ENCODE measurements at regions not wholly inside any gene's neighbourhood (a gene's known extent, or its start where the extent isn't known, plus 50 kb on each side); places are given as distances from the start of the nearest gene placed in this dataset.

GRCh38 chr5:38191693-38192092 is 66.7 kb upstream of the EGFLAM start:
- intact Hi-C loops (cut with DNase I): no loop called here

GRCh38 chr5:38190111-38190510 is 68.2 kb upstream of the EGFLAM start:
- intact Hi-C loops (cut with DNase I): no loop called here
- Histone ChIP-seq H3K27me3 (ENCODE audit: low read depth) (no peaks in the 10 kb centered on the region), H3K4me1 (no peaks in the 10 kb centered on the region), H3K36me3 (no peaks in the 10 kb centered on the region), H3K27ac (no peak overlapping the region), H3K9me3 (no peaks in the 10 kb centered on the region), H3K4me3 (no peak overlapping the region)
- TF ChIP-seq CTCF (IDR thresholded peaks at IDR 0.05): no peak
- no peak for DNase-seq
- ATAC-seq: no peak

More at GRCh38 chr5:38191693-38192092, 66.7 kb upstream of the EGFLAM start:
- Histone ChIP-seq H3K36me3 (no peaks in the 10 kb centered on the region), H3K4me1 (no peaks in the 10 kb centered on the region), H3K27me3 (ENCODE audit: low read depth) (no peaks in the 10 kb centered on the region), H3K9me3 (no peaks in the 10 kb centered on the region), H3K4me3 (no peak overlapping the region), H3K27ac (no peak overlapping the region)
- DNase-seq (no peak), ATAC-seq (no peak)
- TF ChIP-seq CTCF (IDR thresholded peaks at IDR 0.05): no peak

GRCh38 chr5:38189081-38189504 is 69.3 kb upstream of the EGFLAM start:
- intact Hi-C loops (cut with DNase I): no loop called here
- Histone ChIP-seq H3K27ac (no peak overlapping the region), H3K4me1 (no peaks in the 10 kb centered on the region), H3K4me3 (no peak overlapping the region), H3K36me3 (no peaks in the 10 kb centered on the region), H3K27me3 (ENCODE audit: low read depth) (no peaks in the 10 kb centered on the region), H3K9me3 (no peaks in the 10 kb centered on the region)
- DNase-seq (no peak), ATAC-seq (no peak)
- TF ChIP-seq CTCF (IDR thresholded peaks at IDR 0.05): no peak

GRCh38 chr5:38188591-38188990 is 69.8 kb upstream of the EGFLAM start:
- Histone ChIP-seq H3K9me3 (no peaks in the 10 kb centered on the region), H3K4me1 (no peaks in the 10 kb centered on the region), H3K4me3 (no peak overlapping the region), H3K27me3 (ENCODE audit: low read depth) (no peaks in the 10 kb centered on the region), H3K27ac (no peak overlapping the region), H3K36me3 (no peaks in the 10 kb centered on the region)
- intact Hi-C loops (cut with DNase I): no loop called here
- TF ChIP-seq CTCF (IDR thresholded peaks at IDR 0.05): no peak
- DNase-seq (no peak), ATAC-seq (no peak)

GRCh38 chr5:38187532-38187931 is 70.8 kb upstream of the EGFLAM start:
- DNase-seq (no peak), ATAC-seq (no peak)
- intact Hi-C loops (cut with DNase I): no loop called here
- Histone ChIP-seq H3K9me3 (no peaks in the 10 kb centered on the region), H3K27me3 (ENCODE audit: low read depth) (no peaks in the 10 kb centered on the region), H3K4me3 (no peak overlapping the region), H3K36me3 (no peaks in the 10 kb centered on the region), H3K4me1 (no peaks in the 10 kb centered on the region), H3K27ac (no peak overlapping the region)
- TF ChIP-seq CTCF (IDR thresholded peaks at IDR 0.05): no peak

- DNase-seq (no peak), ATAC-seq (no peak)
- no peaks in the 10 kb centered on the region for H3K9me3 ChIP-seq
- H3K27me3 ChIP-seq (ENCODE audit: low read depth): no peaks in the 10 kb centered on the region
- no peaks in the 10 kb centered on the region for H3K36me3 ChIP-seq
- no peak overlapping the region for H3K27ac ChIP-seq
- intact Hi-C loops (cut with DNase I): no loop called here
- no peak for TF ChIP-seq CTCF (IDR thresholded peaks at IDR 0.05)
- H3K4me1 ChIP-seq: no peaks in the 10 kb centered on the region
- no peak overlapping the region for H3K4me3 ChIP-seq
Observed at GRCh38 chr5:38184627-38185026, 73.7 kb upstream of the EGFLAM start.
